PC-3 (cell line): ENCODE measurements at regions not wholly inside any gene's neighbourhood (a gene's known extent, or its start where the extent isn't known, plus 50 kb on each side); places are given as distances from the start of the nearest gene placed in this dataset.

ENCODE experiments used
- ATAC-seq: fragments of 200-7000 bp; cut with Tn5 transposase; 2 replicates; pipeline ENCODE4 v1.9.1; 2020; ENCODE audit warnings: mild to moderate bottlenecking, moderate library complexity
- BruUV-seq: library from RNA; stranded (reverse); fragments of 400-500 nt; replicated peaks from 2 replicates; lab custom pipeline; 2021; lab: Mats Ljungman, UMichigan
- CTCF ChIA-PET: fragments of 300-600 bp; sonication (Branson Sonifier 250); formaldehyde crosslinking; loops from one replicate; lab custom pipeline; 2022; ENCODE audit warnings: antibody characterized with exemption; lab: Charles Lee
- POLR2A ChIA-PET: fragments of 300-600 bp; sonication (Branson Sonifier 250); formaldehyde crosslinking; loops from one replicate; lab custom pipeline; 2022; ENCODE audit warnings: antibody characterized with exemption; ENCODE audit not compliant: unreplicated experiment; lab: Charles Lee
- DNase-seq: peaks from one replicate; pipeline ENCODE4 v3.0.0-alpha.2; 2015
- H2AFZ ChIP-seq: fragments of 300-600 bp; sonication (generic); 2 replicates; pipeline ENCODE4 v1.6.0; 2016; ENCODE audit warnings: antibody characterized with exemption, low read length
- H3F3A ChIP-seq: fragments of 300-600 bp; sonication (generic); one replicate; pipeline ENCODE4 v1.6.0; 2017; ENCODE audit warnings: antibody characterized with exemption, low read length, control low read depth, mild to moderate bottlenecking; ENCODE audit not compliant: unreplicated experiment
- H3K27ac ChIP-seq: fragments of 300-600 bp; sonication (generic); 2 replicates; pipeline ENCODE4 v1.5.1; 2016; ENCODE audit warnings: mild to moderate bottlenecking, low read length
- H3K27me3 ChIP-seq: fragments of 300-600 bp; sonication (generic); 2 replicates; pipeline ENCODE4 v1.6.1; 2016; ENCODE audit warnings: low read length, mixed read lengths
- H3K36me3 ChIP-seq: fragments of 300-600 bp; sonication (generic); 2 replicates; pipeline ENCODE4 v1.6.1; 2016; ENCODE audit warnings: low read depth, mixed run types, low read length, mixed read lengths
- H3K4me1 ChIP-seq: fragments of 300-600 bp; sonication (generic); 2 replicates; pipeline ENCODE4 v1.5.1; 2016; ENCODE audit warnings: low read length; ENCODE audit not compliant: insufficient read depth
- H3K4me2 ChIP-seq: fragments of 300-600 bp; sonication (generic); 2 replicates; pipeline ENCODE4 v1.6.0; 2016; ENCODE audit warnings: low read length
- H3K4me3 ChIP-seq: fragments of 300-600 bp; sonication (generic); 2 replicates; pipeline ENCODE4 v1.5.1; 2016; ENCODE audit warnings: mild to moderate bottlenecking, low read length, mixed read lengths
- H3K79me2 ChIP-seq: fragments of 300-600 bp; sonication (generic); 2 replicates; pipeline ENCODE4 v1.6.1; 2017; ENCODE audit warnings: low read length, mixed read lengths
- H3K9ac ChIP-seq: fragments of 300-600 bp; sonication (generic); 2 replicates; pipeline ENCODE4 v1.6.0; 2016; ENCODE audit warnings: mild to moderate bottlenecking, low read length
- H3K9me2 ChIP-seq: fragments of 300-600 bp; sonication (generic); replicated peaks from 2 replicates; pipeline ENCODE4 v1.6.1; 2016; ENCODE audit warnings: mixed run types, low read length, mixed read lengths
- H3K9me3 ChIP-seq: fragments of 300-600 bp; sonication (generic); 2 replicates; pipeline ENCODE4 v1.6.1; 2016; ENCODE audit warnings: low read length, mixed read lengths
- H4K20me1 ChIP-seq: fragments of 300-600 bp; sonication (generic); 2 replicates; pipeline ENCODE4 v1.6.1; 2016; ENCODE audit warnings: low read length, mixed read lengths
- CTCF ChIP-seq: fragments of 300-600 bp; sonication (generic); conservative IDR thresholded peaks from 2 replicates; pipeline ENCODE4 v1.5.1; 2017; ENCODE audit warnings: antibody characterized with exemption, low read depth, mild to moderate bottlenecking, low read length
- EZH2 ChIP-seq: fragments of 300-600 bp; sonication (generic); IDR thresholded peaks from one replicate; pipeline ENCODE4 v1.6.1; 2017; ENCODE audit warnings: antibody characterized with exemption, mild to moderate bottlenecking, low read length; ENCODE audit not compliant: unreplicated experiment
- EZH2phosphoT487 ChIP-seq: fragments of 300-600 bp; sonication (generic); IDR thresholded peaks from 2 replicates; pipeline ENCODE4 v1.6.1; 2018; ENCODE audit warnings: mild to moderate bottlenecking, antibody characterized with exemption, low read length, borderline replicate concordance
- intact Hi-C: fragments of 100-400 bp; cut with micrococcal nuclease; formaldehyde crosslinking; loops from 2 replicates; pipeline ENCODE4 v1.9.0; 2023

- no TSS peak for BruUV-seq
- H3K4me3 ChIP-seq = no peak overlapping the region
- intact Hi-C loops = no loop called here
These were observed 425.6 kb upstream of the TNC start for GRCh38 chr9:115543511-115543910.

DNA sequence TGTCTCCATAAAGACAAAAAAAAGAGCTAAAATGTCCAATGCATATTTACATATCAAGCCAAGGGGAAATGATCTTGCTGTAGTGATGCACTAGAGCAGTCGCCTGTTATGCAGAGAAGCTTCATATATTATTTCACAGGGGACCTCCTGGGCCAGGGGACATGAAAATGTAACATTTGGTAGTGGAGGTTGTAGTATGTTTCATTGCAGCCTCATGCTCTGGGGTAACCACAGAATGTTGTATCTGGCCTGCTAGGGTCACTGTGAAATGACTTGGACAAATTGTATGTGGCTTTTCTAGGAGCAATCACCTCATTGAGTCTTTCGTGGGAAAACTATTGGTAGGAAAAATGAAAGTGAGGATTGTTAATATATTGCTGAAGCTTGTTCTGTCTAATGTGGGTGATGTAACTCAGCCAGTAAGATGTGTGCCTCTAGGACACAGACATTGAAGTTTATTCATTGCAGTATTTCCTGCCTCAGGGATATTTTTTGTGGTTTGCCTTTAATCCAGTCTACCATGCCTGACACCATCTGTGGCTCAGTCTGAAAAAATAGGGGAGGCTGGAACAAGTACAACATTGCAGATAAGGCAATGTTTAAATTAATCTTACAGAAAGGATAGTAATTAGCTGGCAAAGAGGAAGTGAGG lies 430.8 kb upstream of the TNC start:
- no peak for DNase-seq
- Histone ChIP-seq H3K79me2 (no peaks in the 10 kb centered on the region), H3K9me2 (no peaks in the 10 kb centered on the region), H3K4me2 (no peak overlapping the region), H3K27ac (no peak overlapping the region), H4K20me1 (no peaks in the 10 kb centered on the region), H3K4me3 (no peak overlapping the region), H3K9ac (no peak overlapping the region), H2AFZ (no peak overlapping the region), H3F3A (no peaks in the 10 kb centered on the region), H3K27me3 (no peaks in the 10 kb centered on the region), H3K9me3 (no peaks in the 10 kb centered on the region), H3K36me3 (no peaks in the 10 kb centered on the region), H3K4me1 (no peaks in the 10 kb centered on the region)
- TF ChIP-seq EZH2 = no peak
- TF ChIP-seq CTCF = no peak
- TF ChIP-seq EZH2phosphoT487 = no peak
- no peak for ATAC-seq
- no TSS peak for BruUV-seq
- POLR2A ChIA-PET = no interaction called here
- intact Hi-C loops = no loop called here
- CTCF ChIA-PET = no interaction called here

More at GRCh38 chr9:115543511-115543910, 425.6 kb upstream of the TNC start:
- Histone ChIP-seq H3K9me3 (no peaks in the 10 kb centered on the region), H3K4me1 (no peaks in the 10 kb centered on the region), H3K9me2 (no peaks in the 10 kb centered on the region), H2AFZ (no peak overlapping the region), H3K79me2 (no peaks in the 10 kb centered on the region), H3K9ac (no peak overlapping the region), H3K4me2 (no peak overlapping the region), H3K27ac (no peak overlapping the region), H3F3A (no peaks in the 10 kb centered on the region), H4K20me1 (no peaks in the 10 kb centered on the region), H3K36me3 (no peaks in the 10 kb centered on the region), H3K27me3 (no peaks in the 10 kb centered on the region)
- DNase-seq (no peak), ATAC-seq (no peak)
- CTCF ChIA-PET = no interaction called here
- POLR2A ChIA-PET = no interaction called here
- TF ChIP-seq EZH2 (no peak), CTCF (no peak), EZH2phosphoT487 (no peak)

DNA sequence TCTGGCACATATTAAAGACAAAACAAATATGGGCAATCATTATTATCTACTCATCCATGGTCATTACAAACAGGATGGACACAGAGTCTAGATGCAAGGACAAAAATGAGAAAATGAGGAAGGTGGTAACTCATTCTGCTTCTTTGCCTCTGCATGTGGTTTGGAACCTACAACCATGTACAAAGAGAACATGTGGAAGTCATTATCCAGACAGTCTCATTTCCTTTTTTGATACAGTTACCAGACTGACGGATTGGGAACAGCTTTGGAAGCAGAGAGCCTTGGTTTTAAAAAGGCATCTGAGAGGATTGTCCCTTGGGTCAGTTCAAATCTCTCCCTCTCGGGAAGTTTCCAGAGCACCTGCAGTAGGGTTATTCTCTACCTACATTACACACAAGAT lies 433.4 kb upstream of the TNC start:
- CTCF ChIA-PET = no interaction called here
- no peak overlapping the region for H3K4me3 ChIP-seq
- no peak overlapping the region for H3K9ac ChIP-seq
- no peaks in the 10 kb centered on the region for H3K27me3 ChIP-seq
- no peaks in the 10 kb centered on the region for H3K9me2 ChIP-seq
- no peak for DNase-seq
- H3K79me2 ChIP-seq = no peaks in the 10 kb centered on the region
- no peaks in the 10 kb centered on the region for H3K4me1 ChIP-seq
- H3F3A ChIP-seq = no peaks in the 10 kb centered on the region
- TF ChIP-seq EZH2 = no peak
- no peak for TF ChIP-seq EZH2phosphoT487
- no peak for TF ChIP-seq CTCF
- no peak overlapping the region for H2AFZ ChIP-seq
- intact Hi-C loops = no loop called here
- no peak overlapping the region for H3K27ac ChIP-seq
- H3K4me2 ChIP-seq = no peak overlapping the region
- H4K20me1 ChIP-seq = no peaks in the 10 kb centered on the region
- no peak for ATAC-seq
- no TSS peak for BruUV-seq
- no peaks in the 10 kb centered on the region for H3K9me3 ChIP-seq
- POLR2A ChIA-PET = no interaction called here
- H3K36me3 ChIP-seq = no peaks in the 10 kb centered on the region
